H9 (cell line): ENCODE measurements at regions not wholly inside any gene's neighbourhood (a gene's known extent, or its start where the extent isn't known, plus 50 kb on each side); places are given as distances from the start of the nearest gene placed in this dataset.

ENCODE experiments used
- DNase-seq: peaks from one replicate; pipeline ENCODE4 v3.0.0-alpha.2; 2017
- H2AFZ ChIP-seq: one replicate; pipeline ENCODE4 v1.6.1; 2013; ENCODE audit warnings: mild to moderate bottlenecking, low read length, control low read depth, moderate library complexity
- H2AK5ac ChIP-seq: 2 replicates; pipeline ENCODE4 v1.6.1; 2013; ENCODE audit warnings: low read length, control low read depth, mixed read lengths; ENCODE audit not compliant: insufficient read length
- H2BK120ac ChIP-seq: one replicate; pipeline ENCODE4 v1.6.1; 2013; ENCODE audit warnings: low read depth, mild to moderate bottlenecking, low read length, control low read depth, inconsistent platforms; ENCODE audit not compliant: poor library complexity, severe bottlenecking
- H2BK12ac ChIP-seq: 2 replicates; pipeline ENCODE4 v1.6.1; 2013; ENCODE audit warnings: low read length, control low read depth, mixed read lengths, low read depth; ENCODE audit not compliant: insufficient read length
- H2BK15ac ChIP-seq: 2 replicates; pipeline ENCODE4 v1.6.1; 2013; ENCODE audit warnings: low read depth, low read length, control low read depth
- H2BK20ac ChIP-seq: one replicate; pipeline ENCODE4 v1.6.1; 2013; ENCODE audit warnings: low read depth, mild to moderate bottlenecking, low read length, control low read depth, inconsistent platforms; ENCODE audit not compliant: poor library complexity, severe bottlenecking
- H2BK5ac ChIP-seq: 2 replicates; pipeline ENCODE4 v1.6.1; 2013; ENCODE audit warnings: low read length, control low read depth, mixed read lengths; ENCODE audit not compliant: insufficient read length
- H3K14ac ChIP-seq: 2 replicates; pipeline ENCODE4 v1.6.1; 2013; ENCODE audit warnings: low read length, control low read depth; ENCODE audit not compliant: insufficient read depth
- H3K18ac ChIP-seq: 2 replicates; pipeline ENCODE4 v1.6.1; 2013; ENCODE audit warnings: low read depth, mild to moderate bottlenecking, mixed read lengths, low read length, control low read depth; ENCODE audit not compliant: insufficient read length
- H3K23ac ChIP-seq: 2 replicates; pipeline ENCODE4 v1.6.1; 2013; ENCODE audit warnings: low read length, control low read depth, mixed read lengths, low read depth; ENCODE audit not compliant: insufficient read length
- H3K23me2 ChIP-seq: 2 replicates; pipeline ENCODE4 v1.6.1; 2013; ENCODE audit warnings: low read depth, mild to moderate bottlenecking, mixed read lengths, low read length, control low read depth; ENCODE audit not compliant: insufficient read length, poor library complexity, severe bottlenecking
- H3K27ac ChIP-seq: 2 replicates; pipeline ENCODE4 v1.5.1; 2013; ENCODE audit warnings: low read length, control low read depth, mixed read lengths, low read depth; ENCODE audit not compliant: insufficient read length
- H3K27me3 ChIP-seq: 2 replicates; pipeline ENCODE4 v1.6.1; 2013; ENCODE audit warnings: low read length, control low read depth, inconsistent platforms; ENCODE audit not compliant: insufficient read depth
- H3K4ac ChIP-seq: 2 replicates; pipeline ENCODE4 v1.6.1; 2013; ENCODE audit warnings: low read depth, mild to moderate bottlenecking, control low read depth, inconsistent platforms, low read length, moderate library complexity
- H3K4me1 ChIP-seq: 2 replicates; pipeline ENCODE4 v1.6.1; 2013; ENCODE audit warnings: low read length, control low read depth, inconsistent platforms; ENCODE audit not compliant: insufficient read depth
- H3K4me2 ChIP-seq: 2 replicates; pipeline ENCODE4 v1.6.1; 2013; ENCODE audit warnings: low read length, control low read depth, mixed read lengths; ENCODE audit not compliant: insufficient read length, insufficient read depth
- H3K56ac ChIP-seq: 2 replicates; pipeline ENCODE4 v1.6.1; 2013; ENCODE audit warnings: low read depth, mild to moderate bottlenecking, mixed read lengths, low read length, control low read depth; ENCODE audit not compliant: insufficient read length
- H3K79me1 ChIP-seq: 2 replicates; pipeline ENCODE4 v1.6.1; 2013; ENCODE audit warnings: low read depth, mild to moderate bottlenecking, moderate library complexity, low read length, control low read depth, inconsistent platforms; ENCODE audit not compliant: insufficient read depth, poor library complexity, severe bottlenecking
- H3K79me2 ChIP-seq: 2 replicates; pipeline ENCODE4 v1.6.1; 2013; ENCODE audit warnings: low read length, control low read depth, inconsistent platforms; ENCODE audit not compliant: insufficient read depth
- H3K9ac ChIP-seq: 2 replicates; pipeline ENCODE4 v1.6.1; 2013; ENCODE audit warnings: low read length, control low read depth, mixed read lengths; ENCODE audit not compliant: insufficient read length; ENCODE audit errors: extremely low read depth
- H3K9me3 ChIP-seq: one replicate; pipeline ENCODE4 v1.6.1; 2013; ENCODE audit warnings: low read depth, low read length, inconsistent platforms; ENCODE audit not compliant: control insufficient read depth
- H3T11ph ChIP-seq: one replicate; pipeline ENCODE4 v1.6.1; 2013; ENCODE audit warnings: mild to moderate bottlenecking, low read length, control low read depth, inconsistent platforms
- H4K20me1 ChIP-seq: one replicate; pipeline ENCODE4 v1.6.1; 2013; ENCODE audit not compliant: control insufficient read depth, insufficient read length, insufficient read depth
- H4K5ac ChIP-seq: 2 replicates; pipeline ENCODE4 v1.6.1; 2013; ENCODE audit warnings: low read depth, mild to moderate bottlenecking, mixed read lengths, low read length, control low read depth; ENCODE audit not compliant: insufficient read length
- H4K8ac ChIP-seq: replicated peaks from 2 replicates; pipeline ENCODE4 v1.6.1; 2013; ENCODE audit warnings: low read length, control low read depth, mixed read lengths, low read depth; ENCODE audit not compliant: insufficient read length
- H4K91ac ChIP-seq: 2 replicates; pipeline ENCODE4 v1.6.1; 2013; ENCODE audit warnings: low read depth, mild to moderate bottlenecking, moderate library complexity, mixed read lengths, low read length, control low read depth; ENCODE audit not compliant: insufficient read length
- H3K27ac Mint-ChIP-seq, 3 experiments: 2 replicates in 2 of 3; 3 replicates in 1 of 3; pipeline ENCODE4 v1.8.0; 2020 to 2021; ENCODE audit warnings: mixed read lengths in 3 of 3, mild to moderate bottlenecking in 1 of 3, moderate library complexity in 1 of 3
- H3K27me3 Mint-ChIP-seq: 2 replicates; pipeline ENCODE4 v1.8.0; 2021; ENCODE audit warnings: low read depth, mild to moderate bottlenecking, moderate library complexity, mixed read lengths
- H3K36me3 Mint-ChIP-seq, 3 experiments: 2 replicates in 2 of 3; 3 replicates in 1 of 3; pipeline ENCODE4 v1.8.0; 2020 to 2021; ENCODE audit warnings: low read depth in 3 of 3, mixed read lengths in 3 of 3; ENCODE audit not compliant: insufficient read depth in 1 of 3
- H3K4me1 Mint-ChIP-seq, 2 experiments: 2 replicates each; pipeline ENCODE4 v1.8.0; 2020; ENCODE audit warnings: mixed read lengths in 2 of 2
- H3K4me3 Mint-ChIP-seq, 2 experiments: 2 replicates in 1 of 2; 3 replicates in 1 of 2; pipeline ENCODE4 v1.8.0; 2020 to 2021; ENCODE audit warnings: mild to moderate bottlenecking in 2 of 2, mixed read lengths in 2 of 2, moderate library complexity in 1 of 2
- H3K9me3 Mint-ChIP-seq, 2 experiments: 2 replicates in 1 of 2; 3 replicates in 1 of 2; pipeline ENCODE4 v1.8.0; 2020; ENCODE audit warnings: mild to moderate bottlenecking in 2 of 2, mixed read lengths in 2 of 2, moderate library complexity in 1 of 2
- WGBS: extraction: QIAGEN DNeasy Blood & Tissue Kit; methylation state at CpG from one replicate; pipeline ENCODE4 v1.1.7; 2013; ENCODE audit warnings: missing lambda C conversion rate, low lambda C conversion rate, mixed read lengths; ENCODE audit not compliant: insufficient read length; ENCODE audit errors: extremely low coverage; 5-methylcytosine and 5-hydroxymethylcytosine counted together
- TF ChIP-seq, protein P1 (sequence below): fragments of 200-600 bp; sonication (generic); conservative IDR thresholded peaks from 3 replicates; pipeline ENCODE4 v1.8.0; 2021; ENCODE audit warnings: antibody characterized with exemption, mild to moderate bottlenecking

DNA sequence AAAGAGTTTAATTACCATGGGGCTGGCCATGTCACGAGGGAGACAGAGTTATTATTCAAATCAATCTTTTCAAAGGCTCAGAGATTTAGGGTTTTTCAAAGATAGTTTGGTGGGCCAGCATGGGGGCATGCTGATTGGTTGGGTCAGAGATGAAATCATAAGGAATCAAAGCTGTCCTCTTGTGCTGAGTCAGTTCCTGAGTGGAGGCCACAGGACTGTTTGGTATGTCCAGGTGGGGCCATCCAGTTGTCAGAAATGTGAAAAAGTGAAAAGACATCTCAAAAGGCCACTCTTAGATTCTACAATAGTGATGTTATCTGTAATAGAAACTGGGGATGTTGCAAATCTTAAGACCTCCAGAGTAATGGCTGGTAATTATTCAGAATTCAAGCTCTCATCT, 288.6 kb downstream of the EN1 start:
- Histone ChIP-seq H2AK5ac (no peak overlapping the region), H2BK5ac (no peak overlapping the region), H3K27me3 (no peaks in the 10 kb centered on the region), H3K14ac (no peak overlapping the region), H3T11ph (no peak overlapping the region), H2AFZ (no peak overlapping the region), H3K23me2 (no peaks in the 10 kb centered on the region), H2BK20ac (no peak overlapping the region), H4K5ac (no peak overlapping the region), H3K56ac (no peak overlapping the region), H3K23ac (no peak overlapping the region), H3K4me2 (no peak overlapping the region), H3K18ac (no peak overlapping the region), H4K8ac (no peak overlapping the region), H3K27ac (no peak overlapping the region), H4K91ac (no peak overlapping the region), H2BK12ac (no peak overlapping the region), H3K9ac (no peak overlapping the region), H4K20me1 (no peaks in the 10 kb centered on the region), H2BK120ac (no peak overlapping the region), H2BK15ac (no peak overlapping the region), H3K79me2 (no peaks in the 10 kb centered on the region), H3K4me1 (no peaks in the 10 kb centered on the region), H3K79me1 (no peaks in the 10 kb centered on the region), H3K9me3 (no peaks in the 10 kb centered on the region), H3K4ac (no peak overlapping the region)
- no peaks in the 10 kb centered on the region; a peak in 3 of 5 replicates for H3K9me3 Mint-ChIP-seq
- H3K27ac Mint-ChIP-seq, result no peak overlapping the region
- TF ChIP-seq, protein P1, sequence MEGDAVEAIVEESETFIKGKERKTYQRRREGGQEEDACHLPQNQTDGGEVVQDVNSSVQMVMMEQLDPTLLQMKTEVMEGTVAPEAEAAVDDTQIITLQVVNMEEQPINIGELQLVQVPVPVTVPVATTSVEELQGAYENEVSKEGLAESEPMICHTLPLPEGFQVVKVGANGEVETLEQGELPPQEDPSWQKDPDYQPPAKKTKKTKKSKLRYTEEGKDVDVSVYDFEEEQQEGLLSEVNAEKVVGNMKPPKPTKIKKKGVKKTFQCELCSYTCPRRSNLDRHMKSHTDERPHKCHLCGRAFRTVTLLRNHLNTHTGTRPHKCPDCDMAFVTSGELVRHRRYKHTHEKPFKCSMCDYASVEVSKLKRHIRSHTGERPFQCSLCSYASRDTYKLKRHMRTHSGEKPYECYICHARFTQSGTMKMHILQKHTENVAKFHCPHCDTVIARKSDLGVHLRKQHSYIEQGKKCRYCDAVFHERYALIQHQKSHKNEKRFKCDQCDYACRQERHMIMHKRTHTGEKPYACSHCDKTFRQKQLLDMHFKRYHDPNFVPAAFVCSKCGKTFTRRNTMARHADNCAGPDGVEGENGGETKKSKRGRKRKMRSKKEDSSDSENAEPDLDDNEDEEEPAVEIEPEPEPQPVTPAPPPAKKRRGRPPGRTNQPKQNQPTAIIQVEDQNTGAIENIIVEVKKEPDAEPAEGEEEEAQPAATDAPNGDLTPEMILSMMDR, result no peak
- no CpG with 5 or more reads among the region's 1 CpG for WGBS
- no peak overlapping the region for H3K4me3 Mint-ChIP-seq
- H3K4me1 Mint-ChIP-seq, result peaks cover 17 to 18% of the 10 kb centered on the region in 2 experiments
- H3K36me3 Mint-ChIP-seq, result no peaks in the 10 kb centered on the region; a peak in 2 of 7 replicates
- DNase-seq, result no peak
- no peaks in the 10 kb centered on the region; the same call in none of the 2 replicates for H3K27me3 Mint-ChIP-seq
